Heart left ventricle (tissue), 16 donors: ENCODE measurements at regions not wholly inside any gene's neighbourhood (a gene's known extent, or its start where the extent isn't known, plus 50 kb on each side); places are given as distances from the start of the nearest gene placed in this dataset.

ENCODE experiments used
- ATAC-seq, 4 donors: fragments of 200-7000 bp; cut with Tn5 transposase; one replicate each; pipeline ENCODE4 v1.9.1; 2020 to 2022; ENCODE audit warnings: moderate library complexity in 4 of 4, mild to moderate bottlenecking in 3 of 4, moderate number of reproducible peaks in 1 of 4
- DNase-seq, 5 donors: peaks; one replicate each; pipeline ENCODE4 v3.0.0-alpha.2; 2020
- H3K27ac ChIP-seq, 12 donors: fragments of 200-600 bp; sonication (generic) in 4 of 12; one replicate each; pipeline versions ENCODE4 v1.5.0 to v1.8.0; 2016 to 2022; ENCODE audit warnings: mild to moderate bottlenecking in 2 of 12
- H3K27me3 ChIP-seq, 9 donors: fragments of 200-600 bp; sonication (generic) in 2 of 9; one replicate each; pipeline versions ENCODE4 v1.5.1 to v1.8.0; 2016 to 2022; ENCODE audit warnings: mild to moderate bottlenecking in 3 of 9
- H3K36me3 ChIP-seq, 9 donors: fragments of 200-600 bp; sonication (generic) in 2 of 9; one replicate each; pipeline versions ENCODE4 v1.5.0 to v1.8.0; 2018 to 2022; ENCODE audit warnings: mild to moderate bottlenecking in 2 of 9
- H3K4me1 ChIP-seq, 12 donors: fragments of 200-600 bp; sonication (generic) in 4 of 12; one replicate each; pipeline versions ENCODE4 v1.5.0 to v1.8.0; 2016 to 2022; ENCODE audit warnings: mild to moderate bottlenecking in 3 of 12
- H3K4me3 ChIP-seq, 12 donors: fragments of 200-600 bp; sonication (generic) in 4 of 12; one replicate each; pipeline versions ENCODE4 v1.5.0 to v1.8.0; 2017 to 2022; ENCODE audit warnings: mild to moderate bottlenecking in 9 of 12, moderate library complexity in 4 of 12
- H3K9me3 ChIP-seq, 12 donors: fragments of 200-600 bp; sonication (generic) in 4 of 12; one replicate each; pipeline versions ENCODE4 v1.5.0 to v1.8.0; 2016 to 2022; ENCODE audit warnings: mild to moderate bottlenecking in 1 of 12
- CTCF ChIP-seq, 12 donors: fragments of 200-600 bp; sonication (generic) in 4 of 12; IDR thresholded peaks; one replicate each; pipeline versions ENCODE4 v1.5.0 to v1.8.0; 2018 to 2022; ENCODE audit warnings: antibody characterized with exemption in 12 of 12, mild to moderate bottlenecking in 5 of 12
- POLR2A ChIP-seq, 2 donors: fragments of 450-650 bp; IDR thresholded peaks; one replicate each; pipeline ENCODE4 v1.6.1; 2017; ENCODE audit warnings: antibody characterized with exemption in 2 of 2, mild to moderate bottlenecking in 2 of 2, moderate library complexity in 2 of 2
- WGBS, 4 donors: extraction: QIAGEN DNeasy Blood & Tissue Kit in 2 of 4; methylation state at CpG; one replicate each; pipeline versions ENCODE4 v1.1.5 to v1.1.7; 2013 to 2018; 5-methylcytosine and 5-hydroxymethylcytosine counted together
- intact Hi-C, 10 donors: fragments of 100-400 bp; cut with DNase I; formaldehyde crosslinking; loops; one replicate each; pipeline versions ENCODE4 v1.11.1 to v1.14.2; 2022
- donor health status: ischemic (EF 13 %, LVEDD 7.1; RV severe dilation, severe dysfunction).
- donor health status: healthy with polysubstance abuse.
- donor health status: DM: no; HTN: yes; CAD: no.
- donor health status: DM: no; HTN: no; CAD: no.
- donor health status: ischemic (EF 25% LVEDD 6.9; RV normal size, moderate dysfunction).
- donor health status: ischemic (EF 25% LVEDD 5.7; RV mildly dilated, moderate dysfunction).
- donor health status: healthy.
- donor health status: DM: yes; HTN: yes; CAD: no.
- donor health status: ischemic (EF 35%, LVEDD 5.7; RV mildly dilated, moderate dysfunction).
- donor health status: nonischemic (EF 11% LVEDD 7.7; RV severe dilation, severe dysfunction).
- donor health status: DM: yes; HTN: yes; CAD: no.
- donor health status: PGD.
- donor health status: ischemic (EF 29% LVEDD 5.4; RV normal size, mild dysfunction).
- donor health status: nonischemic (EF 23%, LVEDD 6.1; RV moderate dilation, normal function).

- intact Hi-C loops: loop anchor here in 1 of 10 donors (10.0 kb wide), 1 partner anchor 47 kb away; no protein-coding TSS in a partner anchor
- Histone ChIP-seq H3K4me3 (no peak overlapping the region), H3K36me3 (no peaks in the 10 kb centered on the region), H3K9me3 (no peaks in the 10 kb centered on the region), H3K27ac (no peak overlapping the region), H3K27me3 (no peaks in the 10 kb centered on the region), H3K4me1 (peaks cover 0 to 29% (median 13%) of the 10 kb centered on the region in 12 donors)
- TF ChIP-seq CTCF (IDR thresholded peaks at IDR 0.05): no peak
- TF ChIP-seq POLR2A (IDR thresholded peaks at IDR 0.05): no peak
- WGBS, 4 donors: 35 to 51% (median 40%) methylated on average over 1 of the region's 1 CpG
- DNase-seq (no peak), ATAC-seq (no peak)
Measured at GRCh38 chr9:71627537-71627936, 140.8 kb downstream of the CEMIP2 start.

GRCh38 chr9:71626395-71626794, 141.9 kb downstream of the CEMIP2 start:
- no peak for ATAC-seq
- intact Hi-C loops: loop anchor here in 1 of 10 donors (10.0 kb wide), 1 partner anchor 48 kb away; no protein-coding TSS in a partner anchor
- 92 to 100% (median 93%) methylated on average over 1 of the region's 1 CpG for WGBS, 4 donors

DNA sequence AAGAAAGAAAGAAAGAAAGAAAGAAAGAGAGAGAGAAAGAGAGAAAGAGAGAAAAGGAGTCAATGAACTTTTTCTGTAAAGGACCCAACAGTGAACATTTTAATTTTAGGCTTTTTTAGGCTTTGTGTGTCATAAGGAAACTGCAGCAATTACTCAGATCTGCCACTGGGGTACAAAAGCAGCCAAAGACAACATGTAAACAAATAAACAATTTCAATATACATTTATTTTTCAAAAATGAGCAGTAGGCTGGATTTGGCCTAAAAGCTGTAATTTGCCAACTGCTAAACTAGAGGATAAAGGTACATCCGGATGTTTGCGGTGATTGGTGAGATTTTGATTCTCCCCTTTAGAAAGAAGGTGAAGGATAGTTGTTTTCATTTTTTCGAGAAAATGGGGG, 143.6 kb downstream of the CEMIP2 start:
- TF ChIP-seq CTCF (IDR thresholded peaks at IDR 0.05) (no peak), POLR2A (IDR thresholded peaks at IDR 0.05) (no peak)
- no peaks in the 10 kb centered on the region for H3K27me3 ChIP-seq
- H3K27ac ChIP-seq: no peak overlapping the region
- H3K9me3 ChIP-seq: no peaks in the 10 kb centered on the region
- no peak for ATAC-seq
- no peak overlapping the region for H3K4me3 ChIP-seq
- WGBS, 4 donors: 89 to 95% (median 94%) methylated on average over 3 of the region's 3 CpGs
- H3K36me3 ChIP-seq: no peaks in the 10 kb centered on the region
- peaks cover 0 to 8% (median 0%) of the 10 kb centered on the region in 12 donors for H3K4me1 ChIP-seq
- DNase-seq: no peak
- intact Hi-C loops: loop anchor here in 1 of 10 donors (10.0 kb wide), 1 partner anchor 50 kb away; no protein-coding TSS in a partner anchor

More at GRCh38 chr9:71626395-71626794, 141.9 kb downstream of the CEMIP2 start:
- Histone ChIP-seq H3K4me1 (peaks cover 0 to 22% (median 11%) of the 10 kb centered on the region in 12 donors), H3K9me3 (no peaks in the 10 kb centered on the region), H3K27ac (no peak overlapping the region), H3K27me3 (no peaks in the 10 kb centered on the region), H3K36me3 (no peaks in the 10 kb centered on the region), H3K4me3 (no peak overlapping the region)
- no peak for DNase-seq
- TF ChIP-seq POLR2A (IDR thresholded peaks at IDR 0.05): no peak
- no peak for TF ChIP-seq CTCF (IDR thresholded peaks at IDR 0.05)

- Histone ChIP-seq H3K4me3 (no peak overlapping the region), H3K9me3 (peaks cover 0 to 12% (median 0%) of the 10 kb centered on the region in 12 donors), H3K4me1 (no peaks in the 10 kb centered on the region), H3K27ac (no peak overlapping the region), H3K27me3 (no peaks in the 10 kb centered on the region), H3K36me3 (no peaks in the 10 kb centered on the region)
- DNase-seq (no peak), ATAC-seq (no peak)
- WGBS, 4 donors: 56 to 64% (median 60%) methylated on average over 1 of the region's 1 CpG
- intact Hi-C loops: loop anchor here in 1 of 10 donors (10.0 kb wide), 1 partner anchor 54 kb away; no protein-coding TSS in a partner anchor
- no peak for TF ChIP-seq CTCF (IDR thresholded peaks at IDR 0.05)
- no peak for TF ChIP-seq POLR2A (IDR thresholded peaks at IDR 0.05)
Measured at GRCh38 chr9:71620746-71621145, 147.6 kb downstream of the CEMIP2 start.
